ENCODE measurements at regions not wholly inside any gene's neighbourhood (a gene's known extent, or its start where the extent isn't known, plus 50 kb on each side); places are given as distances from the start of the nearest gene placed in this dataset.

DNA sequence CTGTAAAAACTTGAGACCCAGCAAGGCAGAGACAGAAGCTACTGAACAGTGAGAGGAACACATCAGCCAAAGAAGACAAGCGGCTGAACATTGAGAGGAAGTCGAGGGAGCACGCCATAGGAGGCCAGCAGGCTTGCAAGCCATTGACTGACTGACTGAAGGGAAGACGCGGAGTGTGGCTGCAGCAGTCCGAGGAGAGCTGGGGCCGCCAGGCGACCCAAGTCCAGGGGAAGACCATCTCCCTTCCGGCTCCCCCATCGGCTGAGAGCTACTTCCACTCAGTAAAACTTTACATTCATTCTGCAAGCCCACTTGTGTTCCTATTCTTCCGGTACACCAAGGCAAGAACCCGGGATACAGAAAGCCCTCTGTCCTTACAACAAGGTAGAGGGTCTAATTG, 167.3 kb upstream of the MBL2 start:
- H3K27me3 ChIP-seq (ENCODE audit: control insufficient read depth, extremely low read depth, insufficient read depth, low read length), result no peaks in the 10 kb centered on the region
- H3K27ac ChIP-seq (ENCODE audit: control insufficient read depth, insufficient read depth, low read length), result no peak overlapping the region
- no peak overlapping the region for H3K4me3 ChIP-seq (ENCODE audit: control insufficient read depth in 2 of 3, extremely low read depth in 1 of 3, insufficient read depth in 2 of 3, low read depth in 1 of 3, low read length in 3 of 3)
- TF ChIP-seq, protein P1, sequence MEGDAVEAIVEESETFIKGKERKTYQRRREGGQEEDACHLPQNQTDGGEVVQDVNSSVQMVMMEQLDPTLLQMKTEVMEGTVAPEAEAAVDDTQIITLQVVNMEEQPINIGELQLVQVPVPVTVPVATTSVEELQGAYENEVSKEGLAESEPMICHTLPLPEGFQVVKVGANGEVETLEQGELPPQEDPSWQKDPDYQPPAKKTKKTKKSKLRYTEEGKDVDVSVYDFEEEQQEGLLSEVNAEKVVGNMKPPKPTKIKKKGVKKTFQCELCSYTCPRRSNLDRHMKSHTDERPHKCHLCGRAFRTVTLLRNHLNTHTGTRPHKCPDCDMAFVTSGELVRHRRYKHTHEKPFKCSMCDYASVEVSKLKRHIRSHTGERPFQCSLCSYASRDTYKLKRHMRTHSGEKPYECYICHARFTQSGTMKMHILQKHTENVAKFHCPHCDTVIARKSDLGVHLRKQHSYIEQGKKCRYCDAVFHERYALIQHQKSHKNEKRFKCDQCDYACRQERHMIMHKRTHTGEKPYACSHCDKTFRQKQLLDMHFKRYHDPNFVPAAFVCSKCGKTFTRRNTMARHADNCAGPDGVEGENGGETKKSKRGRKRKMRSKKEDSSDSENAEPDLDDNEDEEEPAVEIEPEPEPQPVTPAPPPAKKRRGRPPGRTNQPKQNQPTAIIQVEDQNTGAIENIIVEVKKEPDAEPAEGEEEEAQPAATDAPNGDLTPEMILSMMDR (optimal IDR thresholded peaks at IDR 0.05 in 1 of 3, IDR thresholded peaks at IDR 0.05 in 1 of 3, conservative IDR thresholded peaks at IDR 0.05 in 1 of 3; ENCODE audit: extremely low read depth in 1 of 3, insufficient read depth in 2 of 3, low read length in 3 of 3), result no peak
- TF ChIP-seq EZH2 (IDR thresholded peaks at IDR 0.05; ENCODE audit: low read length), result no peak
- no peak overlapping the region for H3K4me2 ChIP-seq (ENCODE audit: control insufficient read depth, extremely low read depth, insufficient read depth, low read depth, low read length)
- H3K4me1 ChIP-seq (ENCODE audit: control insufficient read depth, extremely low read depth, insufficient read depth, low read length), result peaks cover 6% of the 10 kb centered on the region
- no peaks in the 10 kb centered on the region for H4K20me1 ChIP-seq (ENCODE audit: control insufficient read depth, extremely low read depth, insufficient read depth, low read length)
- H3K9ac ChIP-seq (ENCODE audit: control insufficient read depth, extremely low read depth, insufficient read depth, low read length), result no peak overlapping the region
- no peaks in the 10 kb centered on the region for H3K36me3 ChIP-seq (ENCODE audit: control insufficient read depth in 2 of 2, extremely low read depth in 1 of 2, insufficient read depth in 2 of 2, low read length in 2 of 2)
- no peak overlapping the region for H2AFZ ChIP-seq (ENCODE audit: control insufficient read depth, low read length)
- H3K79me2 ChIP-seq (ENCODE audit: control insufficient read depth, insufficient read depth, low read length), result no peaks in the 10 kb centered on the region
- no peak for FAIRE-seq
- DNase-seq (ENCODE audit: low read depth, low spot score), result no peak
- no peaks in the 10 kb centered on the region for H3K9me1 ChIP-seq (ENCODE audit: control insufficient read depth, extremely low read depth, insufficient read depth, low read length)
- H3K9me3 ChIP-seq (ENCODE audit: control insufficient read depth, low read depth, low read length), result no peaks in the 10 kb centered on the region
- dilution Hi-C loops (cut with MboI; ENCODE audit: extremely low pct_ligation_motif_present, low sequenced_read_pairs), result no loop called here

- dilution Hi-C loops (cut with MboI; ENCODE audit: extremely low pct_ligation_motif_present, low sequenced_read_pairs), result no loop called here
- Histone ChIP-seq H3K4me2 (ENCODE audit: control insufficient read depth, extremely low read depth, insufficient read depth, low read depth, low read length) (no peak overlapping the region), H3K36me3 (ENCODE audit: control insufficient read depth in 2 of 2, extremely low read depth in 1 of 2, insufficient read depth in 2 of 2, low read length in 2 of 2) (no peaks in the 10 kb centered on the region), H3K9me1 (ENCODE audit: control insufficient read depth, extremely low read depth, insufficient read depth, low read length) (no peaks in the 10 kb centered on the region), H3K4me3 (ENCODE audit: control insufficient read depth in 2 of 3, extremely low read depth in 1 of 3, insufficient read depth in 2 of 3, low read depth in 1 of 3, low read length in 3 of 3) (no peak overlapping the region), H3K9me3 (ENCODE audit: control insufficient read depth, low read depth, low read length) (no peaks in the 10 kb centered on the region), H2AFZ (ENCODE audit: control insufficient read depth, low read length) (no peak overlapping the region), H3K27me3 (ENCODE audit: control insufficient read depth, extremely low read depth, insufficient read depth, low read length) (no peaks in the 10 kb centered on the region), H3K9ac (ENCODE audit: control insufficient read depth, extremely low read depth, insufficient read depth, low read length) (no peak overlapping the region), H3K27ac (ENCODE audit: control insufficient read depth, insufficient read depth, low read length) (no peak overlapping the region), H3K4me1 (ENCODE audit: control insufficient read depth, extremely low read depth, insufficient read depth, low read length) (no peaks in the 10 kb centered on the region), H4K20me1 (ENCODE audit: control insufficient read depth, extremely low read depth, insufficient read depth, low read length) (no peaks in the 10 kb centered on the region), H3K79me2 (ENCODE audit: control insufficient read depth, insufficient read depth, low read length) (no peaks in the 10 kb centered on the region)
- DNase-seq (ENCODE audit: low read depth, low spot score), result no peak
- no peak for FAIRE-seq
- TF ChIP-seq EZH2 (IDR thresholded peaks at IDR 0.05; ENCODE audit: low read length), result no peak
- TF ChIP-seq, protein P1 (optimal IDR thresholded peaks at IDR 0.05 in 1 of 3, IDR thresholded peaks at IDR 0.05 in 1 of 3, conservative IDR thresholded peaks at IDR 0.05 in 1 of 3; ENCODE audit: extremely low read depth in 1 of 3, insufficient read depth in 2 of 3, low read length in 3 of 3), result no peak
Observed at GRCh38 chr10:52933748-52934147, 161.2 kb upstream of the MBL2 start.
